Stomach (tissue), 4 donors: ENCODE measurements at regions not wholly inside any gene's neighbourhood (a gene's known extent, or its start where the extent isn't known, plus 50 kb on each side); places are given as distances from the start of the nearest gene placed in this dataset.

ENCODE experiments used
- CTCF ChIP-seq, 7 experiments: fragments of 450-650 bp in 4 of 7; fragments of 200-600 bp in 3 of 7; sonication (generic) in 3 of 7; IDR thresholded peaks; one replicate each; pipeline ENCODE4 v1.5.1; 2016 to 2019; ENCODE audit warnings: antibody characterized with exemption in 7 of 7, control low read depth in 2 of 7, mild to moderate bottlenecking in 1 of 7
- EP300 ChIP-seq: sonication (generic); formaldehyde crosslinking; IDR thresholded peaks from one replicate; pipeline ENCODE4 v1.6.1; 2017; ENCODE audit warnings: antibody characterized with exemption
- POLR2A ChIP-seq, 4 donors: fragments of 450-650 bp; IDR thresholded peaks; one replicate each; pipeline ENCODE4 v1.6.1; 2016; ENCODE audit warnings: antibody characterized with exemption in 4 of 4, control low read depth in 2 of 4, mild to moderate bottlenecking in 1 of 4, moderate library complexity in 1 of 4
- POLR2AphosphoS5 ChIP-seq, 3 donors: sonication (generic); formaldehyde crosslinking; IDR thresholded peaks; one replicate each; pipeline ENCODE4 v1.6.1; 2016; ENCODE audit warnings: antibody characterized with exemption in 3 of 3

GRCh38 chr10:94122211-94122610 is 128.5 kb downstream of the PLCE1 start:
- TF ChIP-seq POLR2A (IDR thresholded peaks at IDR 0.05) (no peak), CTCF (IDR thresholded peaks at IDR 0.05) (no peak), EP300 (no peak), POLR2AphosphoS5 (IDR thresholded peaks at IDR 0.05) (no peak)
